Stimulated activated CD4-positive, alpha-beta T cell treated with anti-CD3 and anti-CD28 coated beads, TNF-alpha, amount 100 ng/mL, for 24 hours (primary cell): ENCODE measurements at regions not wholly inside any gene's neighbourhood (a gene's known extent, or its start where the extent isn't known, plus 50 kb on each side); places are given as distances from the start of the nearest gene placed in this dataset.
"Not testable (repeated sequence)": the region's sequence is repeated elsewhere in the genome, so short reads cannot be mapped to it uniquely, and the experiment has no call there.

ENCODE experiments used
- DNase-seq, 3 experiments: peaks; one replicate each; pipeline ENCODE4 v3.0.0-alpha.2; 2020; ENCODE audit warnings: low read depth in 3 of 3

DNA sequence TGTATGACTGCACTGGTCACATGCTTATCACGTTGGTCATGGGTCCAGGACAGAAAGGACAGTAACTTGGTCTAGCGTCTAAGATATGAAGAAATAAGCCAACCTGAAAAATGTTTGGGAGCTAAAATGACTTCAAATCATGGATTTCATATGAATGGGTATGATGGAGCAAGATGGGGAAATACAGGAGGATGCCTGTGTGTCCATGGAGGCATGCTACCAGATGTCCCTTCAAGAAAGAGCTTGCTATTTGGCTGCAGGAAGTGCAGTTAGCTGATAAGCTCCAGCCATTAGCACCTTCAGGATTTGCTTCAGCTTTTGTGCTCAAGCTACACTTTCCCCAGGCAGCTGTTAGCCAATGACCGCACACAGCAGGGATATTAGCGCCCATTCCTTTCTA is 164.6 kb upstream of the THBS1 start:
- no peak for DNase-seq

DNA sequence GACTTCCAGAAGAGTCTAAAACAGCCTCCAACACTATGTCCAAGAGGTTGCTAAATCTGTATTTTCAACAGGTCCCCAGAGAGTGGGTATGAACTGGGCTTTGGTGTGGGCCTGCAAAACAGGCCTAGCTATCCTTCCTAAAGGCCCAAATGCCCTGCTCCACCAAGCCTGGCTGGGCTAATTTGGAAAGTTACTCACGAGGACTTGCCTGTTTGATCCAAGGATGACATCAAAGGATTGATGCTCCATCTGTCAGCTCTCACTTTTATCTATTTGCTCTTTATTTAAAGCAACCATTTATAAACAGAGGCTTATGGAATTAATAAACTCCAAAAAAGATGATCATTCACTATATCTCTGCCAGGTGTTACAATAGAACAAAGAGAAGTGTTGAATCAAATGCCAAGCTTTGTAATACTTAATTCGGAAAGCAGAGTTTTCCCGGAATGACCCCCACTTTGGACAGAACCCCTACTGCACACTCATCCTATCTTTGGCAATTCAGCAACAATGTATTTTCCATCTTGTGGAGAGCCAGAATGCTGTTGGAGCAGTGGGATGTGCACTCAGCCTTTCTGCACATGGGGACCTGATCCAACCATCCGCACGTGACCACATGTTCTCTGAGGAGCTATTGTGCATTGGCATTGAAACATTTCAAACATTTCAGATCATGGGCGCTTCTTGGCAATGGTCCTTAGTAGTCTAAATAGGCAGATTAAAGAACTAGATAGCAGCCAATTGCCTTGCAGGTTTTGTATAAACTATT is 163.3 kb upstream of the THBS1 start:
- no peak for DNase-seq

DNA sequence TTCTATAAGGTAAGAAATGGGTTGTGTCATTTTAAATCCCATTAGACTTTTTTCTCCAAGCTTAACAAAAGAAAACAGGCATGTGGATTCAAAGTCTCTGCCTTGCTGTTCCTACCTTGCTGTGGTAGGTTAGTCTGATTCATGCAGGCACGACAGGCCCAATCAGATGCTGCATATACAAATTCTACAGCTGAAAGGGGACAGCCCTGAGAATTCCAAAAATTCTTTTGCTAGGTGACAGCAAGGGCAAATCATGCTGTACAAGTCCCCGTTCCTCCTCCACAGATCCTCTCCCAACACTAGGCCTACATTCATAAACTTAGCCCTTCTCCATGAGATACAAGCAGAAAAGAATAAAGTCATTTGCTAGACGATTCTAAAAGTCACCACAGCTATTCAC is 161.2 kb upstream of the THBS1 start:
- no peak for DNase-seq

DNA sequence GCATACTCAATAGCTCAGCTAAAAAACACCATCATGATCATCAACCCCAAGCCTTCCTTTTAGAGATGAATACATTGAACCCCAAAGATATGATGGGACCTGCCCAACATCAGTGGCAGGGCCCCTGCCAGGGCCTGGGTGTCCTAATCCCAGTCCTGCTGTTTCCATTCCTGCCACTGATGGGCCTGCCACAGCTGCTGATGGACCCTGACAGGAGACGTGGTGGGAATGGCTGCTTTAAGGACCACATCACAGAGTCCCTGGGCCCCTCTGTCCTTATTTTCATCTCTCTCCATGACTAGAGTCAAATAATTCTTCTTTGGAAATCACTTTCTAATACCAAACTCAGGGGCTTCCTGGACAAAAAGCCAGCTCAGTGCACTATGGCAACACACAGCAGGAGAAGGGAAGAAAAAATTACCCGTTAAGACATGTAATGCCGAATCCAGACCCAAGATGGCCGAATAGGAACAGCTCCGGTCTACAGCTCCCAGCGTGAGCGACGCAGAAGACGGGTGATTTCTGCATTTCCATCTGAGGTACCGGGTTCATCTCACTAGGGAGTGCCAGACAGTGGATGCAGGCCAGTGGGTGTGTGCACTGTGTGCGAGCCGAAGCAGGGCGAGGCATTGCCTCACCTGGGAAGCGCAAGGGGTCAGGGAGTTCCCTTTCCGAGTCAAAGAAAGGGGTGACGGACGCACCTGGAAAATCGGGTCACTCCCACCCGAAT is 160.6 kb upstream of the THBS1 start:
- DNase-seq, result not testable (repeated sequence)

DNA sequence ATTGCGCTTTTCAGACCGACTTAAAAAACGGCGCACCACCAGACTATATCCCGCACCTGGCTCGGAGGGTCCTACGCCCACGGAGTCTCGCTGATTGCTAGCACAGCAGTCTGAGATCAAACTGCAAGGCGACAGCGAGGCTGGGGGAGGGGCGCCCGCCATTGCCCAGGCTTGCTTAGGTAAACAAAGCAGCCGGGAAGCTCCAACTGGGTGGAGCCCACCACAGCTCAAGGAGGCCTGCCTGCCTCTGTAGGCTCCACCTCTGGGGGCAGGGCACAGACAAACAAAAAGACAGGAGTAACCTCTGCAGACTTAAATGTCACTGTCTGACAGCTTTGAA is 160.1 kb upstream of the THBS1 start:
- DNase-seq, result not testable (repeated sequence)

DNA sequence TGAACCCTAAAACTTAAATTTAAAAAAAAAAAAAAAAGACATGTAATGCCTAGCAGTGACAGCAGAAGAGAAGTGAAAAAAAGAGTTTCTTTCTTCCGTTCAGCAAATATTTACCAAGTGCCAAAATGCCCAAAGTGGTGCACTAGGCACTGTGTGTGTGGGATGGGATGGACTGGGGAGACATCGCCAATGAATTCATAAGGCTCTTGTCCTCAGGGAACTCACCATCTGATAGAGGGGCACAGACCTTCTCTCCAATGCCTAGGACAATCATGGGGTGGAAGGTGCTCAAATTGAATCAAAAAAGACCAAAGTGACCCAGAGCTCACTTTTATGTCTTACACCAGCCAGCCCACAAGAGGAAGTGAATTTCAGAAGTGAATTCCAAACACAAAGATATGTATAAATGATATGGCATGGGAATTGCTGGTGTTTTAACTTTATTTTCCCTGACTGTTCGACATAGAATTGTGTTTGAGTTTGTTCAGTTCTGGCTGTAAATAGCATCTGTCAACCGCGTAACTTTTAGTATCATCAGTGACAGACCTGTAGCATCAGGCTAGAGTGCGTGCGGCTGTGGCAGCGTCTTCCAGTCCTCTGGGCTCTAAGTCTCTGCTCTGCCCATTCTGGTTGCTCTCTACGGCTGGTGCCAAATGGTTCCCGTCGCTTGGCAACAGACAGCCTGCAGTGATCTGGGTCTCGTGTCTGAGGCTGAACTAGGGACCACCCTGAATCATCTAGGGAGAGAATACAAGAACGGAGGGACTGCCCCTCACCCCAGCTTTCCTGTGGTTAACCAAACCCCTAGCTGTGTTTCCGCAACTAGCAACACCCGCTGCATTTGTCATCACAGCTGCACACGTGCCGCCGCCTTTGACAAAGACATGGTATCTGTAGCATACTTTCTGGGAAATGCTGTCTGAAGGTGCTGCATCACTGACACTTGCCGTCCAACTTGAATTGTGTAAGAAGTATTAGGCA is 154.0 kb upstream of the THBS1 start:
- DNase-seq, result peak; percentile 46 to 77 (median 53)

DNA sequence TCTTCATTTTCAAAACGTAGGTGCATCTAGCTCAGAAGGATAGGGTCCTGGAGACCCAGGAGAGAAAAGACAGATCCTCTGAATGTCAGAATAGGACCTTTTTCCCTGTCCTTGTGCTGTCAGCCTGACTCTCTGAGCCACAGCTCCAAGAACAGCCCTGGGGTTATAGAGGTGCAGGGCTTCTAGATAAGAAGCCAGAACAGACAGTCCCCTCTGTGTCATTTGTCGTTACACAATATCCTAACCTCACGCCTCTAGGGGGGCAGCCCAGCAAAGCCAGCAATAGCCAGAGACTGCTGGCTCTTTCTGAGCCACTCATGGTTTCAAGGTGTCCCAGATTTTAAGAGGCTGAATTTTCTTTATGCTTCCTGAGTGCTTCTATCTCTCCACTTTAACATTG is 153.2 kb upstream of the THBS1 start:
- DNase-seq, result no peak

DNA sequence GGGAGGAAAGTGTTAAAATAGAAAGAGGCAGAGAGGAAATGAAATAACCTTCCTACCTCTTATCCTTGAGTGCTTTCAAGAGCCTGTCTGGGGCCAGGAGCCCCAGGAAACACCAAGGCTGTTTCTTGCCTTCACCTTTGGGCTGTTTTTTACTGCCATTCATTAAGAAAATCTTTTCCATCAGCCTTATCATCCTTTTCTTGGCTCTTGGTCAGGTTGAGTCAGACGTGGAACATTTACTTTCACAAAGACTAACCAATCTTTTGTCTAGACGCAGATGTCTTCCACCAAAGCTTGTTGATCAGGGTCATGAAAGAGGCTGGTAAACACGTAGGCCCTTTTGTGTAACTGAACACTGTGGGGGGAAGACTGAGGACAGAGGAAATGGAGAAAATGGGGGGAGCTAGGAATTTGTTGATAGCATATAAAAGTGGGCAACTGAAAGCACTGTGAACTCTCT is 151.0 kb upstream of the THBS1 start:
- no peak for DNase-seq

DNA sequence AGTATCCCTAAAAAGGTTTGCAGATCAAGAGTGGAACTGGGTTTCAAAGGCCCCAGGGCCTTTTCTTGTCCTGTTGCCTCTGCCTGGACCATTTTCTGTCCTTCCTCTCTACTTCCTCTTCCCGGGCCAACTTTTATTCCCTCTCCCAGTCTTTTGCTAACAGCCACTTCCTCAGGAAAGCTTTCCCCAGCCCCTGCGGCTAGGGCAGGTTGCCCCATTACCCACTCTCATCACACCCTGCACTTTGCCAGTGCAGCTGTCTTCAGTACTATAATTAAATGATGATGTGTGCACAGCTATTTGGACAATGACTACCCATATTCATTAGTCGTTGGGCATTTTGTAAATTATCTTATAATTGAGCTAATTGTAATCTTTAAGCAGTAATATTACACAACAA is 150.5 kb upstream of the THBS1 start:
- no peak for DNase-seq

DNA sequence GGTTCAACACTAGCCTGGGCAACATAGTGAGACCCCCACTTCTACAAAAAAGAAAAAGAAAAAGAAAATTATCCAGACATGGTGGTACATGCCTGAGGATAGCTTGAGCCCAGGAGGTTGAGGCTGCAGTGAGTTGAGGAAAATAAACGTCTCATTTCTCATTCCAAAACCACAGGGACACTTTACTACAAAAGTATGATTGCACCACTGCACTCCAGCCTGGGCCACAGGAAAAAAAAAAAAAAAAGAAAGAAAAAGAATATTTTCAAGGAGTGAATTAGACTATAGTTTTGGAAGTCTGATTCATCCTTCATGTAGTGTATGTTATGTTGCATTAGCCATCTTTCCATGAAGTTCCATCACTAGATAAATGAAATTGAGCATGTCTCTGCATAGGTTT is 149.5 kb upstream of the THBS1 start:
- no peak for DNase-seq

DNA sequence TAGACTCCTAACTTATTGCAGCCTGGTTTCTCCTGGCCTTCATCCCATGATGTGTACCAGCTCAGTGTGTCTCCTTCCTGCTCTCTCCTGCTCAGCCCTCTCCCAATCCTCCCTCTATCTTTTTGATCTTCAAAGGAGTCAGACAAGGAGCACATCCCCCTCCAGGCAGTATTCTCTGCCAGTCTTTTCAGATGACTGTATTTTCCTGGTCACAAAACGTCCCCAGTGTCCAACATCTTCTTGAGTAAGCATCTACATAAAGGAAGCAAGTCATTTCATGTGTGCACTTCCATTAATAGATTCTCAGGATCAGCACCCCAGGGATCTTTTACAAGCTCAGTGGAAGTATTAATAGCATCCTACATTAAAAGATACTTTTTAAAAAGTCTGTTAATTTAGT is 148.9 kb upstream of the THBS1 start:
- DNase-seq, result no peak

DNA sequence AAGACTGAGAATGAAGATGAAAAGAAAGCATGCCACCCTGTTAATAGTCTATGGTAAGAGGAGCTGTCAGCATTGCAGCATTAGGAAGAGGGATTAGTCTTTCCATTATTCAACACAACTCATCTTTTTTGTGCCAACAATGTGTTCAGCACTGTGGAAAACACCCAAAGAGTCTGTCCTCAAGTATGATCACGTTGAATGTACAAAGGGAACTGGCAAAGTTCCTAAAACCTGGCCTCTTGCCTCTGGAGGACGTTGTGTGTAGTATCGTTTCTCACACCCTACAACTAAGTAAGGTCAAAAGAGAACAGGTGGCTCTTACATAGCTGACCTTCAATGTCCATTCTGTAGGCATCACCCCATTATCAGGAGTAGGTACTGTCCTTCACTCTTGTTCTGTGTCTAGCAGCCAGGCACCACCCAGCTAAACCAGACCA is 147.9 kb upstream of the THBS1 start:
- no peak for DNase-seq

DNA sequence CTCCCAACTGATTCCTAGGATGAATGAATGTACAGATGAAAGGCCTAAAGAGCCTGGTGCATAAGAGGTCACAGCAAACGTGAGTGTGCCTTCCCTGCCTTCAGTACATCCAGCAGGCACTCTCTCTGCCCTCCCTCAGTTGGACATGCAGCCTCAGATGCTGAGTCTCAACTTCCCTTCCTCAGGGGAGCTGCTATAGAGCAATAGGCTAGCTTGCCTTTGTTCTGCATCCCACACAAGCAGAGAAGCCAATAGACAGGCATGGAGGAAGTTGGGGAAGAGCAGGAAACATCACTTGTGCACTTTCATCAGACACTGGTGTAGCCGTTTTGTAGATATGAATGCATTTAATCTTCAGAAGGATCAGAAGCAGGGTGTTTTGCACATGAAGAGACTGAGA is 147.5 kb upstream of the THBS1 start:
- DNase-seq, result no peak

DNA sequence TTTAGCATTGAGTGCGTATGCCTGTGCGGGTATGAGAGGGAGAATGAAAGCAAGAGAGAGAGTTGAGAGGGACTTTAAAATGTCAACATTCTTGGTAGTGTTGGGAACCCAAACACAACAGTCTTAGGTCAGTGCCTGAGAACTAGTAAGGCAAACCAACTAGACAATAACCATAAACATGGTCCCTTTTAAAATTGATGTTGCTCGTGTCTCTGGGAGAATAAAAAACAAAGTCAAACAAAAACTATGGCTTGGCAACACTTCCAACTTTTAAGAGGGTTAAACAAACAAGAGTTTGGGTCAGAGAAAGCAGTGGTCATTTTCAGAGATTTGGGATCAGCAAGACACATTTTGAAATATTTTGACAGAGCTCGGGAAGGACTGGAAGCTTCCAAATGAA is 146.7 kb upstream of the THBS1 start:
- no peak for DNase-seq

DNA sequence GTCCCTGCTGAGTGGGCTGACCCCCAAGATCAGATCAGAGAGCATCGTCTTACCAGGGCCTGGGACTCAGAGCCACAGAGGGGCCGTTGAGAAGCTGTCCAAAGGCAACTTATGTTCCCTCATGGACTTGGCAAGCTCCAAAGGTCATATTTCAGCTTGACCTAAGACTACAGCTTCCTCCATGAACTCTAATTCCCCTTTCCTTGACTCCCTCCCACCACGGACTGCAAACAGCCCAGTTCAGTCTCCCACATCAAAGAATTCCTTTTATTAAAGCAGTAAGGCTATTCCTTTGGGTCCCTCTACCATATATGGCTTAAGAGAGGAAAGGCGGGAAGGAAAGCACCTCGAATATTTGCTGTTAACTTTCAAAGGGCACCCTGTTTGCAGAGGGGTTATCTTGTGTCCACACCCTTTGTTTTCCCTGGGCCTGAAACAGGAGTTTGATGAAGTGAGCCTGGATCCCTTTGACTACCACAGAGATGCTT is 146.1 kb upstream of the THBS1 start:
- DNase-seq, result no peak

DNA sequence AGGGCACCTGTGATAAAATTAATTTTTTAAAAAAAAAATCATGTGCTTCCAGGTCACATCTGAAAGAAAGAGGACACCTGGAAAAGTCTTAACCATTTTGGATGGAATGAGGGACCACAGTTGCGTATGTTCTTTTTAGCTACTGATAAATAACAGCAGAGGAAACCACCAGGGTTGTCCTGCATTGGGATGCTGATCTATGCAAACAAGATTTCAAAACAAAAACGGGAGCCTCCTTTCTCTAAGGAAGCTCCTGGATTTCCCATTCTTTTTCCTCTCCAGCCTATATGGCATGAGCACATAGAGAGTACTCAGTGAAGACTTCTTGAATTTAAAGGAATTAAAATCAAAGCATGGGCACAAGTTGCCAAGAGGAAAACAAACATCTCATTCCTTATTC is 145.6 kb upstream of the THBS1 start:
- DNase-seq, result no peak

DNA sequence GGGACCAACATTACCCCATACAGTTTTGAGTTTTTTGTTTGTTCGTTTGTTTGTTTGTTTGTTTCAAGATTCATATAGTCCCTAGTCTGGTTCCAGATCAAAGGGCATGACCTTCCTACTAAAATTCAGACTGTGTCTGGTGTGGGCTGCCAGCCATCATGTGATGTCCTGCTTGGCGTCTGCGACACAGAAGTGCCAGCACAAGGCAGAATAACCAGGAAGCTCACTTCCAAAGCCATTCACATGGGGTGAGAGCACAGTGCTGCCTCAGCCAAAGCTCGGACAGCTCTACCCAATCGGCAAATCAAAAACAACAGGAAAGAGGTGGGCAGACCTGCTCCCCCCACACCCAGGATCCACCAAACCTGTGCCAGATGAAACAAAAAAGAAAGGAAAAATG is 142.6 kb upstream of the THBS1 start:
- DNase-seq, result no peak

DNA sequence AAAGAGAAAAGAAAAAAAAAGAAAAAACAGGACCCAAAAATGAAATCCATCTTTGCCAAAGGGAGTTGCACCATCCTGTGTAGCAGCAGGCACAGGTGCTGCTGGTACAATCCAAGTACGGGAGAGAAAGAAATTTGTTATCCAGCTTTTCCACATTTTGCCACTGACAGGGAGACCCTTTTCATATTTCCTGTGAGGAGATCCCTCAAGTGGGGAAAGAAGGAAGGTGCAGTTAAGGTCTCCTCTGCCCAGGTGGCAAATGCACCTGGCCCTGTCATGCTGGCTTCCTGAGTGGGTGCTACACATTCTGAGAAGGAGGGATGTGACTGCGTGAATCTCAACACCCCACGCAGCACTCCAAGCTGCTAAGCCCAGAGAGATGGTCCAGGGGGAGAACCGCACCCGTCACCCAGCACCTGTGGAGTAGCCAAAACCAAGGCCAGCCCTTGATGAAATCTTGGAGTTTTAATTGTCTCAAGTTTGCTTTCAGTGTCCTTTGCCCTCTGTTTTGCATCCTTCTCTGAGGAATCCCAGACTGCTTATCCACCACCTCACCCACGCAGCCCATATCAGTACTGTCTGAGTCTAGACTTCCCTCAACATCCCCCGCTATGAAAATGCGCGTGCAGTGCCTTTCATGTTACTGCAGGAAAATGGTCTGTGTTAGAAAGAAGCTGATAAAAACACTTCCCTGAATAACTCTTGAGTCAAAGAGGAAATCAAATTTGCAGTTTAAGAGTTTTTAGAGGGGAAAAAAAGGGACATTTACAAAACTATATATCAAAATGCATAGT is 141.9 kb upstream of the THBS1 start:
- DNase-seq, result no peak

DNA sequence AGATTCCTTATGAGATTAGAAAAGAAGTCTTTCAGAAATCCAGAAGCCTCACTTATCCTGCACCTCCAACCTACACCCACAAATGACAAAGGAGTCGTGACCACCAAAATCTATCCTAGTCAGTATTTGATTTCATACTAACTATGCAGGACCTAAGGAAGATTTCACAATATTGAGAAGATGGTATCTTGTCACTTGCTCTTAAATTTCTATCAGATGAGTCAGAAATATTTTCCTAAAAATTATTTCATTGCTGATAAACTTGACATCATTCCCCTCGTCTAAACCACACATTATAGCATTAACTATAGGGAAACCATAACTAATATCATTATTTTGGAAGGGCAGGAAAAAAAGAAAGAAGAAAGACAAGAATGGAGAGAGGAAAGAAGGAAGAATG is 138.0 kb upstream of the THBS1 start:
- DNase-seq, result no peak

DNA sequence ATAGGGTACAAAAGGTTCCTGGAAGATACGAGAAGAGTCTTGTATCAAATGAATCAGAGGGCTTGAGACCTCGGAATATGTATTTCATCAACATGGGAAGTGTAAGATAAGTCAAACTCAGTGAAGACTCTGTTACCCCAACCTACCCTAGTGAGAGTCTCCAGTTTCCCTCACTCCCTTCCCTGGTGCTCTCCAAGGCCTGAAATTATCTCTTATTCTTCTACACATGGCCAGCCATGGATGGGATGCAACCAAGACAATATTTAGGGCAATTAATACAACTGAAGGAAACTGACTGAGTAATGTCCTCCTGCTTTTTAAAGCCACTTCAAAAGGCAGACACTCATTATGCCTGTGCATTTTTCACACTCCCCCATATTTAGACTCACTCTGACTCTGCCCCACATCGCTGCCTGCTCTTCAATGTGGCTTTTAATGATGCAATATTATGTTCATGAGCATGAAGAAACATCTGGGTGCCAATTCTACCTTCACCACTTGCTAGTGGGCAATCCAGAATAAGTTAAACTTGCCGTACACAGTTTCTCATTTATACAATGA is 137.1 kb upstream of the THBS1 start:
- DNase-seq, result no peak
